Mesodermal cell (in vitro differentiated cells): ENCODE measurements at regions not wholly inside any gene's neighbourhood (a gene's known extent, or its start where the extent isn't known, plus 50 kb on each side); places are given as distances from the start of the nearest gene placed in this dataset.

ENCODE experiments used
- H3K27ac ChIP-seq: 2 replicates; pipeline ENCODE4 v1.7.0; 2013; ENCODE audit warnings: mild to moderate bottlenecking, low read depth, low read length, moderate library complexity; ENCODE audit not compliant: severe bottlenecking
- H3K36me3 ChIP-seq: 2 replicates; pipeline ENCODE4 v1.7.1; 2013; ENCODE audit warnings: mild to moderate bottlenecking, low read length, moderate library complexity; ENCODE audit not compliant: control insufficient read depth, insufficient read depth
- H3K4me1 ChIP-seq: one replicate; pipeline ENCODE4 v1.7.1; 2013; ENCODE audit warnings: mild to moderate bottlenecking, low read length; ENCODE audit not compliant: insufficient read depth, control insufficient read depth, poor library complexity, severe bottlenecking
- H3K4me3 ChIP-seq: 2 replicates; pipeline ENCODE4 v1.7.0; 2013; ENCODE audit warnings: low read length, control low read depth, mild to moderate bottlenecking; ENCODE audit not compliant: insufficient read depth, poor library complexity, severe bottlenecking; ENCODE audit errors: extremely low read depth
- H3K9me3 ChIP-seq: 2 replicates; pipeline ENCODE4 v1.7.1; 2013; ENCODE audit warnings: mild to moderate bottlenecking, low read length, moderate library complexity; ENCODE audit not compliant: control insufficient read depth
- WGBS, 2 experiments: methylation state at CpG; one replicate each; pipeline ENCODE4 v1.1.5; 2013; ENCODE audit warnings: missing lambda C conversion rate in 2 of 2; ENCODE audit not compliant: insufficient coverage in 2 of 2; 5-methylcytosine and 5-hydroxymethylcytosine counted together

DNA sequence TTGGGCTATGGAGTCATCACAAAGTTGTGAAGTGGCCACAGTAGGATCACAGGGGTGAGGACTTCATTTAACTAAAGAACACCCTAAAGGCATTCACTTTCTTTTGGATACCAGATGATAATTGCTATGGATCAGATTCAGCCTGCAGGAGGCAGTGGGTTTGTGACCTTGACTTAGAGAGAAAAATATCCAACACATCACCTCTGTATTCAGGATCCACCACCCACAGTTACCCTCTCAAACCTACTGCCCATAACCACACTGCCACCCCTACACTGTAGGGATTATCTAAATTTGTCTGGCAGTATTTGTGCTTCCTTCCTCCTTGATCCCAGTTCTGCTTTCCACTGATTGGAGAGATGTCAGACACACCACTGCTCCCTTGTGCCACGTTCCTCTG, 269.4 kb downstream of the MYCN start:
- peaks cover 4% of the 10 kb centered on the region for H3K9me3 ChIP-seq
- H3K36me3 ChIP-seq = no peaks in the 10 kb centered on the region
- 67 to 89% methylated on average over 1 of the region's 1 CpG for WGBS, 2 experiments
- no peaks in the 10 kb centered on the region for H3K4me1 ChIP-seq
- no peak overlapping the region for H3K4me3 ChIP-seq
- H3K27ac ChIP-seq = no peak overlapping the region

- Histone ChIP-seq H3K4me3 (no peak overlapping the region), H3K4me1 (no peaks in the 10 kb centered on the region), H3K9me3 (peaks cover 4% of the 10 kb centered on the region), H3K27ac (no peak overlapping the region), H3K36me3 (no peaks in the 10 kb centered on the region)
- 40% methylated on average over 1 of the region's 1 CpG; no CpG with 5 or more reads in 1 of the 2 experiments for WGBS, 2 experiments
Measured at GRCh38 chr2:16208921-16209320, 268.6 kb downstream of the MYCN start.

DNA sequence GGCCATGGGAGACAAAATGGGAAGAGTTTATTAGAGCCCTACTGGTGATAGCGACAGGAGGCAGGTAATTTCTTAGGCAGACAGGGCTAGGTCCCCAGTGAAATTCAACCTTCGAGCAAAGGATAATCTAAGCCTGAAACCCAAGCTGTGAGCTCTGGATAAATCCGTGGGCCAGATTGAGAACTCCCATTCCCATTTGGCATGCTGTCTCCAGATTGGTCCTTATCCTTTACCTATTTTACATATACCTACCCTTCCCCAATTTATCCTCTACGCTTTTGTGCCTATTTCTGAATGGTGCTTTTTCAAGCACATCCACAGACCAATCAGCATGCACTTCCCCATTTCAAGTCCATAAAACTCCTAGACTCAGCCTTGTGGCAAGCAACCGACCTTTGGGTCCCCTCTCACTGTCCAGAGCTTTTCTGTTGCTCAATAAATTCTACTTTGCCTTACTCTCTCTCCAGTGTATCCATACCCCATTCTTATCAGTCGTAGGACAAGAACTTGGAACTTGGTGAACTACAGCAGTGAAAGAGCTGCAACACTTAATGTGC, 268.0 kb downstream of the MYCN start:
- H3K36me3 ChIP-seq = no peaks in the 10 kb centered on the region
- WGBS, 2 experiments = 68 to 71% methylated on average over 4 to 5 of the region's 6 CpGs
- H3K9me3 ChIP-seq = peaks cover 4% of the 10 kb centered on the region
- no peak overlapping the region for H3K27ac ChIP-seq
- H3K4me1 ChIP-seq = no peaks in the 10 kb centered on the region
- H3K4me3 ChIP-seq = no peak overlapping the region

DNA sequence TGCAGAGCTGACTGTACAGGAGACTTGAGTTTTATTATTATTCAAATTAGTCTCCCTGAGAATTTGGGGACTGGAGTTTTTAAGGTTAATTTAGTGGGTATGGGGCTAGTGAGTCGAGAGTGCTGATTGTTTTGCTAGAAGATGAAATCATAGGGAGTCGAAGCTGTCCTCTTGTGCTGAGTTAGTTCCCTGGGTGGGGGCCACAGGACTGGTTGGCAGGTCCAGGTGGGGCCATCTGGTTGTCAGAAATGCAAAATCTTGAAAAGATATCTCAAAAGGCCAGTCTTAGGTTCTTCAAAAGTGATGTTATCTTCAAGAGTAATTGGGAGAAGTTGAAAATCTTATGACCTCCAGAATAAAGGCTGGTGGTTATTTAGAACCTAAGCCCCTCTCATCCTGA, 267.3 kb downstream of the MYCN start:
- peaks cover 4% of the 10 kb centered on the region for H3K9me3 ChIP-seq
- no peak overlapping the region for H3K27ac ChIP-seq
- H3K36me3 ChIP-seq = no peaks in the 10 kb centered on the region
- WGBS, 2 experiments = 56 to 81% methylated on average over 2 of the region's 2 CpGs
- H3K4me1 ChIP-seq = no peaks in the 10 kb centered on the region
- H3K4me3 ChIP-seq = no peak overlapping the region

- WGBS, 2 experiments = 92 to 100% methylated on average over 2 of the region's 3 CpGs
- no peaks in the 10 kb centered on the region for H3K36me3 ChIP-seq
- no peak overlapping the region for H3K27ac ChIP-seq
- no peaks in the 10 kb centered on the region for H3K4me1 ChIP-seq
- H3K4me3 ChIP-seq = no peak overlapping the region
- H3K9me3 ChIP-seq = peaks cover 4% of the 10 kb centered on the region
Measured at GRCh38 chr2:16207151-16207550, 266.8 kb downstream of the MYCN start.

GRCh38 chr2:16206191-16206944, 266.0 kb downstream of the MYCN start:
- Histone ChIP-seq H3K4me3 (no peak overlapping the region), H3K27ac (no peak overlapping the region), H3K9me3 (peaks cover 4% of the 10 kb centered on the region), H3K36me3 (no peaks in the 10 kb centered on the region), H3K4me1 (no peaks in the 10 kb centered on the region)
- 79 to 95% methylated on average over 2 to 4 of the region's 4 CpGs for WGBS, 2 experiments

GRCh38 chr2:16205631-16206030, 265.3 kb downstream of the MYCN start:
- WGBS, 2 experiments = 84 to 92% methylated on average over 2 of the region's 2 CpGs
- H3K27ac ChIP-seq = no peak overlapping the region
- H3K36me3 ChIP-seq = no peaks in the 10 kb centered on the region
- H3K4me1 ChIP-seq = no peaks in the 10 kb centered on the region
- no peak overlapping the region for H3K4me3 ChIP-seq
- H3K9me3 ChIP-seq = peaks cover under 1% of the 10 kb centered on the region

GRCh38 chr2:16204886-16205620, 264.7 kb downstream of the MYCN start:
- Histone ChIP-seq H3K4me1 (no peaks in the 10 kb centered on the region), H3K9me3 (no peaks in the 10 kb centered on the region), H3K27ac (no peak overlapping the region), H3K4me3 (no peak overlapping the region), H3K36me3 (no peaks in the 10 kb centered on the region)
- whole genome bisulfite sequencing, 2 experiments = 65 to 72% methylated on average over 7 of the region's 12 CpGs

GRCh38 chr2:16204251-16204650, 263.9 kb downstream of the MYCN start:
- H3K27ac ChIP-seq = no peak overlapping the region
- no peaks in the 10 kb centered on the region for H3K36me3 ChIP-seq

GRCh38 chr2:16203691-16204090, 263.3 kb downstream of the MYCN start:
- Histone ChIP-seq H3K4me3 (no peak overlapping the region), H3K36me3 (no peaks in the 10 kb centered on the region), H3K9me3 (no peaks in the 10 kb centered on the region), H3K4me1 (no peaks in the 10 kb centered on the region), H3K27ac (no peak overlapping the region)
- 95 to 97% methylated on average over 6 to 8 of the region's 8 CpGs for WGBS, 2 experiments

More at GRCh38 chr2:16204251-16204650, 263.9 kb downstream of the MYCN start:
- no peaks in the 10 kb centered on the region for H3K9me3 ChIP-seq
- 100% methylated on average over 1 of the region's 1 CpG for WGBS, 2 experiments
- no peak overlapping the region for H3K4me3 ChIP-seq
- H3K4me1 ChIP-seq = no peaks in the 10 kb centered on the region

DNA sequence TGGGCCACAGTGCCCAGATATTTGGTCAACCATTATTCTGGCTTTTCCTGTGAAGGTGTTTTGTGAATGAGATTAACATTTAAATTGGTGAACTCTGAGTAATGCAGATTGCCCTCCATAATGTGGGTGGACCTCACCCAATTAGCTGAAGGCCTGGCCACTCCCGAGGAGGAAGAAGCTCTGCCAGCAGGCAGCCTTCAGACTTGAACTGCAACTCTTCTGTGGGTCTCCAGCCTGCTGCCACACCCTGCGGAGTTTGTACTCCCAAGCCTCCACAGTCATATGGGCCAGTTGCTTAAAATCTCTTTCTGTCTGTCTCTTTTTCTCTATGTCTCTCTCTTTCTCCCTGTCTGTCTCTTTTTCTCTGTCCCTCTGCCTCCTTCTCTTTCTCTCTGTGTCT, 262.7 kb downstream of the MYCN start:
- H3K4me1 ChIP-seq = no peaks in the 10 kb centered on the region
- no peak overlapping the region for H3K27ac ChIP-seq
- no peak overlapping the region for H3K4me3 ChIP-seq
- H3K9me3 ChIP-seq = no peaks in the 10 kb centered on the region
- WGBS, 2 experiments = 45 to 73% methylated on average over 2 of the region's 2 CpGs
- no peaks in the 10 kb centered on the region for H3K36me3 ChIP-seq
